ENCODE measurements at regions not wholly inside any gene's neighbourhood (a gene's known extent, or its start where the extent isn't known, plus 50 kb on each side); places are given as distances from the start of the nearest gene placed in this dataset.

- TF ChIP-seq, protein P1, sequence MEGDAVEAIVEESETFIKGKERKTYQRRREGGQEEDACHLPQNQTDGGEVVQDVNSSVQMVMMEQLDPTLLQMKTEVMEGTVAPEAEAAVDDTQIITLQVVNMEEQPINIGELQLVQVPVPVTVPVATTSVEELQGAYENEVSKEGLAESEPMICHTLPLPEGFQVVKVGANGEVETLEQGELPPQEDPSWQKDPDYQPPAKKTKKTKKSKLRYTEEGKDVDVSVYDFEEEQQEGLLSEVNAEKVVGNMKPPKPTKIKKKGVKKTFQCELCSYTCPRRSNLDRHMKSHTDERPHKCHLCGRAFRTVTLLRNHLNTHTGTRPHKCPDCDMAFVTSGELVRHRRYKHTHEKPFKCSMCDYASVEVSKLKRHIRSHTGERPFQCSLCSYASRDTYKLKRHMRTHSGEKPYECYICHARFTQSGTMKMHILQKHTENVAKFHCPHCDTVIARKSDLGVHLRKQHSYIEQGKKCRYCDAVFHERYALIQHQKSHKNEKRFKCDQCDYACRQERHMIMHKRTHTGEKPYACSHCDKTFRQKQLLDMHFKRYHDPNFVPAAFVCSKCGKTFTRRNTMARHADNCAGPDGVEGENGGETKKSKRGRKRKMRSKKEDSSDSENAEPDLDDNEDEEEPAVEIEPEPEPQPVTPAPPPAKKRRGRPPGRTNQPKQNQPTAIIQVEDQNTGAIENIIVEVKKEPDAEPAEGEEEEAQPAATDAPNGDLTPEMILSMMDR (IDR thresholded peaks at IDR 0.05; ENCODE audit: borderline replicate concordance, extremely low read depth, low read length, poor library complexity, severe bottlenecking): no peak
- TF ChIP-seq EZH2 (IDR thresholded peaks at IDR 0.05; ENCODE audit: borderline replicate concordance, low read depth, low read length, severe bottlenecking): no peak
Observed at GRCh38 chr1:199010933-199011332, 372.1 kb downstream of the PTPRC start.

All from DND-41 (cell line).